ENCODE measurements at regions not wholly inside any gene's neighbourhood (a gene's known extent, or its start where the extent isn't known, plus 50 kb on each side); places are given as distances from the start of the nearest gene placed in this dataset.

- Mint-ChIP-seq H3K4me3 (no peak overlapping the region), H3K4me1 (no peaks in the 10 kb centered on the region), H3K27ac (no peak overlapping the region), H3K9me3 (ENCODE audit: insufficient read depth) (peaks cover 1% of the 10 kb centered on the region), H3K27me3 (no peaks in the 10 kb centered on the region)
- Histone ChIP-seq H3K79me2 (ENCODE audit: control insufficient read depth, insufficient read depth, low read length) (no peaks in the 10 kb centered on the region), H3K9me3 (ENCODE audit: control extremely low read depth in 1 of 3, control insufficient read depth in 2 of 3, insufficient read depth in 1 of 3, low read length in 2 of 3) (no peaks in the 10 kb centered on the region), H4K20me1 (ENCODE audit: control insufficient read depth, insufficient read depth, low read length, poor library complexity, severe bottlenecking) (no peaks in the 10 kb centered on the region), H3K36me3 (replicated peaks in 1 of 2; ENCODE audit: control extremely low read depth in 1 of 2, control insufficient read depth in 1 of 2, extremely low read depth in 1 of 2, insufficient read depth in 2 of 2, low read length in 1 of 2) (no peaks in the 10 kb centered on the region), H3K4me3 (ENCODE audit: control extremely low read depth in 1 of 5, extremely low read depth in 1 of 5, insufficient read depth in 1 of 5, low read depth in 2 of 5, low read length in 4 of 5) (no peak overlapping the region), H3K27ac (ENCODE audit: low read length in 2 of 2) (no peak overlapping the region), H3K4me2 (replicated peaks; ENCODE audit: low read depth, low read length, poor library complexity, severe bottlenecking) (no peak overlapping the region), H3K4me1 (ENCODE audit: control insufficient read depth in 2 of 2, insufficient read depth in 2 of 2, low read length in 2 of 2) (no peaks in the 10 kb centered on the region), H2AFZ (ENCODE audit: insufficient read depth, low read depth, low read length, poor library complexity, severe bottlenecking) (no peak overlapping the region), H3K27me3 (replicated peaks in 1 of 4; ENCODE audit: control extremely low read depth in 1 of 4, control insufficient read depth in 3 of 4, insufficient read depth in 4 of 4, low read length in 3 of 4) (no peaks in the 10 kb centered on the region), H3K9ac (ENCODE audit: low read length) (no peak overlapping the region)
- ChIA-PET CTCF (no interaction called here), POLR2A (no interaction called here)
- no peak for TF ChIP-seq EZH2 (IDR thresholded peaks at IDR 0.05; ENCODE audit: borderline replicate concordance, insufficient read depth, low read depth, low read length, poor library complexity, severe bottlenecking)
- TF ChIP-seq CTCF (IDR thresholded peaks at IDR 0.05): no peak
- WGBS (ENCODE audit: insufficient coverage): 80% methylated on average over 4 of the region's 5 CpGs
- DNase-seq (no peak), ATAC-seq (ENCODE audit: low read depth) (no peak)
- intact Hi-C loops (cut with micrococcal nuclease): no loop called here
Observed at GRCh38 chr12:19015285-19015684, 114.2 kb upstream of the PLEKHA5 start.

- Mint-ChIP-seq H3K4me1 (no peaks in the 10 kb centered on the region), H3K4me3 (no peak overlapping the region), H3K9me3 (ENCODE audit: insufficient read depth) (peaks cover 3% of the 10 kb centered on the region), H3K27me3 (no peaks in the 10 kb centered on the region), H3K27ac (no peak overlapping the region)
- Histone ChIP-seq H3K27me3 (replicated peaks in 1 of 4; ENCODE audit: control extremely low read depth in 1 of 4, control insufficient read depth in 3 of 4, insufficient read depth in 4 of 4, low read length in 3 of 4) (no peaks in the 10 kb centered on the region), H3K27ac (ENCODE audit: low read length in 2 of 2) (no peak overlapping the region), H3K9ac (ENCODE audit: low read length) (no peak overlapping the region), H3K79me2 (ENCODE audit: control insufficient read depth, insufficient read depth, low read length) (no peaks in the 10 kb centered on the region), H3K4me2 (replicated peaks; ENCODE audit: low read depth, low read length, poor library complexity, severe bottlenecking) (no peak overlapping the region), H3K4me1 (ENCODE audit: control insufficient read depth in 2 of 2, insufficient read depth in 2 of 2, low read length in 2 of 2) (no peaks in the 10 kb centered on the region), H3K9me3 (ENCODE audit: control extremely low read depth in 1 of 3, control insufficient read depth in 2 of 3, insufficient read depth in 1 of 3, low read length in 2 of 3) (no peaks in the 10 kb centered on the region), H3K36me3 (replicated peaks in 1 of 2; ENCODE audit: control extremely low read depth in 1 of 2, control insufficient read depth in 1 of 2, extremely low read depth in 1 of 2, insufficient read depth in 2 of 2, low read length in 1 of 2) (no peaks in the 10 kb centered on the region), H2AFZ (ENCODE audit: insufficient read depth, low read depth, low read length, poor library complexity, severe bottlenecking) (no peak overlapping the region), H4K20me1 (ENCODE audit: control insufficient read depth, insufficient read depth, low read length, poor library complexity, severe bottlenecking) (no peaks in the 10 kb centered on the region), H3K4me3 (ENCODE audit: control extremely low read depth in 1 of 5, extremely low read depth in 1 of 5, insufficient read depth in 1 of 5, low read depth in 2 of 5, low read length in 4 of 5) (no peak overlapping the region)
- POLR2A ChIA-PET: no interaction called here
- WGBS (ENCODE audit: insufficient coverage): 100% methylated on average over 1 of the region's 1 CpG
- no peak for ATAC-seq (ENCODE audit: low read depth)
- DNase-seq: no peak
- no peak for TF ChIP-seq EZH2 (IDR thresholded peaks at IDR 0.05; ENCODE audit: borderline replicate concordance, insufficient read depth, low read depth, low read length, poor library complexity, severe bottlenecking)
- TF ChIP-seq CTCF (IDR thresholded peaks at IDR 0.05): no peak
- CTCF ChIA-PET: no interaction called here
- intact Hi-C loops (cut with micrococcal nuclease): no loop called here
Observed at GRCh38 chr12:19018302-19018970, 111.1 kb upstream of the PLEKHA5 start.

Data from B cell (primary cell).